ENCODE measurements at regions not wholly inside any gene's neighbourhood (a gene's known extent, or its start where the extent isn't known, plus 50 kb on each side); places are given as distances from the start of the nearest gene placed in this dataset.

GRCh38 chr2:42847596-42848151 is 55.3 kb upstream of the HAAO start:
- no peaks in the 10 kb centered on the region for H3K79me2 ChIP-seq (ENCODE audit: insufficient read depth, low read length)
- H3F3A ChIP-seq (ENCODE audit: low read depth): no peaks in the 10 kb centered on the region
- H3K9me3 ChIP-seq (ENCODE audit: insufficient read depth, low read depth, low read length): no peaks in the 10 kb centered on the region
- H2AFZ ChIP-seq (ENCODE audit: low read length): no peak overlapping the region
- H3K4me1 ChIP-seq (ENCODE audit: insufficient read depth, low read length, poor library complexity, severe bottlenecking): no peaks in the 10 kb centered on the region
- no peaks in the 10 kb centered on the region for H4K20me1 ChIP-seq (ENCODE audit: insufficient read depth, low read length, poor library complexity, severe bottlenecking)
- no peaks in the 10 kb centered on the region for H3K9me2 ChIP-seq (replicated peaks; ENCODE audit: low read depth, low read length)
- no peak overlapping the region for H3K9ac ChIP-seq (ENCODE audit: low read depth, low read length, poor library complexity, severe bottlenecking)
- no peaks in the 10 kb centered on the region for H3K36me3 ChIP-seq (ENCODE audit: insufficient read depth, low read length)
- no peak overlapping the region for H3K4me3 ChIP-seq (ENCODE audit: low read length, poor library complexity, severe bottlenecking)
- H3K4me2 ChIP-seq (ENCODE audit: low read depth, low read length, poor library complexity, severe bottlenecking): no peak overlapping the region
- TF ChIP-seq EZH2phosphoT487 (IDR thresholded peaks at IDR 0.05; ENCODE audit: borderline replicate concordance): no peak
- TF ChIP-seq CTCF (conservative IDR thresholded peaks at IDR 0.05; ENCODE audit: low read length): no peak
- no peaks in the 10 kb centered on the region for H3K27me3 ChIP-seq (ENCODE audit: insufficient read depth, low read length, poor library complexity, severe bottlenecking)

- Histone ChIP-seq H3K36me3 (ENCODE audit: insufficient read depth, low read length) (no peaks in the 10 kb centered on the region), H3K9me2 (replicated peaks; ENCODE audit: low read depth, low read length) (no peaks in the 10 kb centered on the region), H3K4me3 (ENCODE audit: low read length, poor library complexity, severe bottlenecking) (no peak overlapping the region), H3K4me1 (ENCODE audit: insufficient read depth, low read length, poor library complexity, severe bottlenecking) (no peaks in the 10 kb centered on the region), H3K9me3 (ENCODE audit: insufficient read depth, low read depth, low read length) (no peaks in the 10 kb centered on the region), H3K79me2 (ENCODE audit: insufficient read depth, low read length) (no peaks in the 10 kb centered on the region), H4K20me1 (ENCODE audit: insufficient read depth, low read length, poor library complexity, severe bottlenecking) (no peaks in the 10 kb centered on the region), H3K4me2 (ENCODE audit: low read depth, low read length, poor library complexity, severe bottlenecking) (no peak overlapping the region), H3K27me3 (ENCODE audit: insufficient read depth, low read length, poor library complexity, severe bottlenecking) (no peaks in the 10 kb centered on the region), H2AFZ (ENCODE audit: low read length) (no peak overlapping the region), H3K9ac (ENCODE audit: low read depth, low read length, poor library complexity, severe bottlenecking) (no peak overlapping the region), H3F3A (ENCODE audit: low read depth) (no peaks in the 10 kb centered on the region)
- TF ChIP-seq EZH2phosphoT487 (IDR thresholded peaks at IDR 0.05; ENCODE audit: borderline replicate concordance) (no peak), CTCF (conservative IDR thresholded peaks at IDR 0.05; ENCODE audit: low read length) (no peak)
These were observed 54.7 kb upstream of the HAAO start for GRCh38 chr2:42846932-42847595.

- TF ChIP-seq CTCF (conservative IDR thresholded peaks at IDR 0.05; ENCODE audit: low read length) (no peak), EZH2phosphoT487 (IDR thresholded peaks at IDR 0.05; ENCODE audit: borderline replicate concordance) (no peak)
- Histone ChIP-seq H4K20me1 (ENCODE audit: insufficient read depth, low read length, poor library complexity, severe bottlenecking) (no peaks in the 10 kb centered on the region), H3K4me2 (ENCODE audit: low read depth, low read length, poor library complexity, severe bottlenecking) (no peak overlapping the region), H3K9me3 (ENCODE audit: insufficient read depth, low read depth, low read length) (no peaks in the 10 kb centered on the region), H3F3A (ENCODE audit: low read depth) (no peaks in the 10 kb centered on the region), H3K9ac (ENCODE audit: low read depth, low read length, poor library complexity, severe bottlenecking) (no peak overlapping the region), H3K36me3 (ENCODE audit: insufficient read depth, low read length) (no peaks in the 10 kb centered on the region), H2AFZ (ENCODE audit: low read length) (no peak overlapping the region), H3K27me3 (ENCODE audit: insufficient read depth, low read length, poor library complexity, severe bottlenecking) (no peaks in the 10 kb centered on the region), H3K4me1 (ENCODE audit: insufficient read depth, low read length, poor library complexity, severe bottlenecking) (no peaks in the 10 kb centered on the region), H3K79me2 (ENCODE audit: insufficient read depth, low read length) (no peaks in the 10 kb centered on the region), H3K4me3 (ENCODE audit: low read length, poor library complexity, severe bottlenecking) (no peak overlapping the region), H3K9me2 (replicated peaks; ENCODE audit: low read depth, low read length) (no peaks in the 10 kb centered on the region)
These were observed 53.6 kb upstream of the HAAO start for GRCh38 chr2:42846026-42846425.

All from Loucy (cell line).